ENCODE measurements at regions not wholly inside any gene's neighbourhood (a gene's known extent, or its start where the extent isn't known, plus 50 kb on each side); places are given as distances from the start of the nearest gene placed in this dataset.

GRCh38 chr9:38254756-38255155 is 137.7 kb upstream of the ALDH1B1 start:
- TF ChIP-seq CTCF (IDR thresholded peaks at IDR 0.05) = no peak
- no peak for TF ChIP-seq POLR2A (IDR thresholded peaks at IDR 0.05)
